ENCODE measurements at regions not wholly inside any gene's neighbourhood (a gene's known extent, or its start where the extent isn't known, plus 50 kb on each side); places are given as distances from the start of the nearest gene placed in this dataset.

DNA sequence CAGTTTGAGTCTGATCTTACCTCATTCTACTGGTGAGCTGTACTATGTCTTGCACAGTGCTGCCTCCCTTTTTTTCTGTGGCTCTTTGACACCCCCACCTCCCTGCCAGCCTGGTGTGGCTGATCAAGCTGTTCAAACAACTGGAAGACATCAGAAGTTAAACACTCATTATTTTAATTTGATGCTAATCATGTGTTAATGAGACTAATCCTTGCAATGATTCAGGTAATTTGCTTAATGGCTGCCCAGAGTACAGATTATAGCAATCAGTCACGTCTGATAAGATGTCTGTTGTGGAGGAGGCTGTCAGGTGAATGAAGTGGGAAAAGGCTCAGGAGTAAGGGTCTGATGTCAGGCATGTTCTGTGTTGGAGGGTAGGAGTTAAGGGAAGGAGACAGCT is 87.4 kb upstream of the GK2 start:
- H3K27me3 Mint-ChIP-seq: peaks cover 16% of the 10 kb centered on the region
- H3K27ac Mint-ChIP-seq: no peak overlapping the region

GRCh38 chr4:79492148-79492547 is 84.1 kb upstream of the GK2 start:
- intact Hi-C loops (cut with DNase I, micrococcal nuclease): no loop called here
- ATAC-seq (ENCODE audit: poor library complexity) (no peak), DNase-seq (no peak)
- Mint-ChIP-seq H3K4me3 (no peak overlapping the region), H3K27me3 (peaks cover 9% of the 10 kb centered on the region), H3K36me3 (ENCODE audit: low read depth) (no peaks in the 10 kb centered on the region), H3K27ac (no peak overlapping the region), H3K4me1 (ENCODE audit: low read depth) (no peaks in the 10 kb centered on the region), H3K9me3 (no peaks in the 10 kb centered on the region)
- Histone ChIP-seq H3K27me3 (ENCODE audit: control insufficient read depth in 1 of 2, insufficient read depth in 2 of 2, low read length in 2 of 2) (no peaks in the 10 kb centered on the region), H3K27ac (ENCODE audit: low read depth in 1 of 2, low read length in 2 of 2) (no peak overlapping the region), H3K36me3 (ENCODE audit: insufficient read depth, low read length) (no peaks in the 10 kb centered on the region), H3K9me3 (ENCODE audit: control insufficient read depth in 1 of 2, insufficient read depth in 1 of 2, low read length in 2 of 2) (no peaks in the 10 kb centered on the region), H3K4me1 (ENCODE audit: insufficient read depth, low read length) (no peaks in the 10 kb centered on the region), H3K4me3 (ENCODE audit: low read length) (no peak overlapping the region)
- ChIA-PET CTCF (no interaction called here), POLR2A (no interaction called here)
- TF ChIP-seq, protein P1, sequence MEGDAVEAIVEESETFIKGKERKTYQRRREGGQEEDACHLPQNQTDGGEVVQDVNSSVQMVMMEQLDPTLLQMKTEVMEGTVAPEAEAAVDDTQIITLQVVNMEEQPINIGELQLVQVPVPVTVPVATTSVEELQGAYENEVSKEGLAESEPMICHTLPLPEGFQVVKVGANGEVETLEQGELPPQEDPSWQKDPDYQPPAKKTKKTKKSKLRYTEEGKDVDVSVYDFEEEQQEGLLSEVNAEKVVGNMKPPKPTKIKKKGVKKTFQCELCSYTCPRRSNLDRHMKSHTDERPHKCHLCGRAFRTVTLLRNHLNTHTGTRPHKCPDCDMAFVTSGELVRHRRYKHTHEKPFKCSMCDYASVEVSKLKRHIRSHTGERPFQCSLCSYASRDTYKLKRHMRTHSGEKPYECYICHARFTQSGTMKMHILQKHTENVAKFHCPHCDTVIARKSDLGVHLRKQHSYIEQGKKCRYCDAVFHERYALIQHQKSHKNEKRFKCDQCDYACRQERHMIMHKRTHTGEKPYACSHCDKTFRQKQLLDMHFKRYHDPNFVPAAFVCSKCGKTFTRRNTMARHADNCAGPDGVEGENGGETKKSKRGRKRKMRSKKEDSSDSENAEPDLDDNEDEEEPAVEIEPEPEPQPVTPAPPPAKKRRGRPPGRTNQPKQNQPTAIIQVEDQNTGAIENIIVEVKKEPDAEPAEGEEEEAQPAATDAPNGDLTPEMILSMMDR (IDR thresholded peaks at IDR 0.05): no peak

More for the DNA sequence above, 87.4 kb upstream of the GK2 start:
- H3K4me1 ChIP-seq (ENCODE audit: insufficient read depth, low read length): no peaks in the 10 kb centered on the region
- Mint-ChIP-seq H3K9me3 (no peaks in the 10 kb centered on the region), H3K36me3 (ENCODE audit: low read depth) (no peaks in the 10 kb centered on the region), H3K4me1 (ENCODE audit: low read depth) (no peaks in the 10 kb centered on the region), H3K4me3 (no peak overlapping the region)
- no peak for ATAC-seq (ENCODE audit: poor library complexity)
- no peak overlapping the region for H3K4me3 ChIP-seq (ENCODE audit: low read length)
- CTCF ChIA-PET: no interaction called here
- H3K27me3 ChIP-seq (ENCODE audit: control insufficient read depth in 1 of 2, insufficient read depth in 2 of 2, low read length in 2 of 2): no peaks in the 10 kb centered on the region
- DNase-seq: no peak
- TF ChIP-seq, protein P1 (IDR thresholded peaks at IDR 0.05): no peak
- H3K27ac ChIP-seq (ENCODE audit: low read depth in 1 of 2, low read length in 2 of 2): no peak overlapping the region
- intact Hi-C loops (cut with DNase I, micrococcal nuclease): no loop called here
- H3K9me3 ChIP-seq (ENCODE audit: control insufficient read depth in 1 of 2, insufficient read depth in 1 of 2, low read length in 2 of 2): no peaks in the 10 kb centered on the region
- POLR2A ChIA-PET: no interaction called here
- no peaks in the 10 kb centered on the region for H3K36me3 ChIP-seq (ENCODE audit: insufficient read depth, low read length)

DNA sequence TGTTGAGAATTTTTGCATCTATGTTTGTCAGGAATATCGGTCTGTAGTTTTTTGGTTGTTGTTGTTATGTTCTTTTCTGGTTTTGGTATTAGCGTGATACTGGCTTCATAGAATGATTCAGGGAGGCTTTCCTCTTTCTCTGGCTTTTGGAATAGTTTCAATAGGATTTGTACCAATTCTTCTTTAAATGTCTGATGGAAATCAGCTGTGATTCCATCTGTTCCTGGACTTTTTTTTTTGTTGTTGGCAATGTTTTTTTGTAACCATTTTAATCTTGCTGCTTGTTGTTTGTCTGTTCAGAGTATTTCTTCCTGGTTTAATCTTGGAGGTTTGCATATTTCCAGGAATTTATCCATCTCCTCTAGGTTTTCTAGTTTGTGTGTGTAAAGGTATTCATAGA is 81.5 kb upstream of the GK2 start:
- ChIA-PET POLR2A (no interaction called here), CTCF (no interaction called here)

More for the DNA sequence above, 81.5 kb upstream of the GK2 start:
- Mint-ChIP-seq H3K9me3 (no peaks in the 10 kb centered on the region), H3K36me3 (ENCODE audit: low read depth) (no peaks in the 10 kb centered on the region), H3K4me1 (ENCODE audit: low read depth) (no peaks in the 10 kb centered on the region), H3K4me3 (no peak overlapping the region), H3K27me3 (no peaks in the 10 kb centered on the region), H3K27ac (no peak overlapping the region)
- ATAC-seq (ENCODE audit: poor library complexity): no peak
- intact Hi-C loops (cut with DNase I, micrococcal nuclease): no loop called here
- H3K4me1 ChIP-seq (ENCODE audit: insufficient read depth, low read length): no peaks in the 10 kb centered on the region
- no peak for DNase-seq
- TF ChIP-seq, protein P1 (IDR thresholded peaks at IDR 0.05): no peak
- H3K27ac ChIP-seq (ENCODE audit: low read depth in 1 of 2, low read length in 2 of 2): no peak overlapping the region
- no peaks in the 10 kb centered on the region for H3K9me3 ChIP-seq (ENCODE audit: control insufficient read depth in 1 of 2, insufficient read depth in 1 of 2, low read length in 2 of 2)
- no peak overlapping the region for H3K4me3 ChIP-seq (ENCODE audit: low read length)
- H3K36me3 ChIP-seq (ENCODE audit: insufficient read depth, low read length): no peaks in the 10 kb centered on the region
- no peaks in the 10 kb centered on the region for H3K27me3 ChIP-seq (ENCODE audit: control insufficient read depth in 1 of 2, insufficient read depth in 2 of 2, low read length in 2 of 2)
